HG03045 (cell line): ENCODE measurements at regions not wholly inside any gene's neighbourhood (a gene's known extent, or its start where the extent isn't known, plus 50 kb on each side); places are given as distances from the start of the nearest gene placed in this dataset.

Source experiments
- ATAC-seq: cut with Tn5 transposase; IDR thresholded peaks from one replicate; pipeline ENCODE4 v1.9.1; 2021; ENCODE audit warnings: mild to moderate bottlenecking, moderate library complexity; ENCODE audit not compliant: unreplicated experiment

DNA sequence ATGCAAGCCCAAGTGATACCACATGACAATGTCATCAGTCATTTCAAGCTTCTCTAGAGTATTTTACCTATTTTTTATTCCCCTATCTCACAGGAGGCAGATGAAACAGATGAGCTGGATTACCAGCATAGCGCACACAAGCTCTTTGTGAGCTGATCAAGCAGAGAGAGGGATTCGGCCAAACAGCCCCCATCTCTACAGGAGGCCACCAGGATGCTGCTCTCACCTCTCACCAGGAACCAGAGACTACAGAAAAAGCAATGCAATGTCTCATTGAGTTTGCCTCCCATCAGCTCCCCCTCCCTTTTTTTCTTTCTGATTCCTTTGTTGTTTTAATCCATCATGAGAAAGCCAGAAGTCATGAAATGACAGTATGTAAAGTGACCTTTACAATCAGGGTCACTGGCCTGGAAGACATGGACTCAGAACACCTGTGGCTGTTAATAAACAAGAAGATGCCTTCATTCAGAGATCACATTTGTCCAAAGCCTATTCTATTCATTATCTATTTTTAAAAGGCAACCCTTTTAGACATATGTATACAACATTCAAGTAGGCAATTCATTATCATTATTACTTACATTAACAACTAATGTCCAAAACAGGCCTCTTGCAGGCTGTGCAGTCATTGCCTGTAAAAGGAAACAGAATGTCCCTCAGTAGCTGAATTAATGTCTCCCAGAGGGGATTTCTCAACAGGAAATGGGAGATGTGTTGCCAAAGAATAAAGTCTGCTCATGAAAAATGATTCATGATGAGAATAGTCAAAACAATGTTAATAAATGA, 656.6 kb downstream of the TBC1D4 start:
- no peak for ATAC-seq

DNA sequence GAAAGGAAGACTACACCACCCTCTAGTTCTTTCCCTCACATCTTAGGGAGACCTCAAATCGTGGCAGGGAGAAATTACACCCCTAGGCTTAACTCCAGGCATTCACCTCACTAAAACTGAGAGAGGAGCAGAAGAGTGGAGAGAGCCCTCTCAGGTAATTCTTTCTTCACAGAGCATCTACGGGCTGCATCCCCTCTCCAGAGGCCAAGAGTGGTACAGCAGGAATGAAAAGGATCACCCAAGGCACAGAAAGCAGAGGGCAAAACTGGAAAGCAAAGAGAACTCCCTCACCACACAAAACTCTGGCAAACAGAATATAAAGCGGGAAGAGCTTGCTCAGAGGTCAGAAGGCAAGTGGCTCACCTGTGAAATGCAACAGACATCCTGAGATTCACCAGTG, 661.2 kb downstream of the TBC1D4 start:
- ATAC-seq = no peak

DNA sequence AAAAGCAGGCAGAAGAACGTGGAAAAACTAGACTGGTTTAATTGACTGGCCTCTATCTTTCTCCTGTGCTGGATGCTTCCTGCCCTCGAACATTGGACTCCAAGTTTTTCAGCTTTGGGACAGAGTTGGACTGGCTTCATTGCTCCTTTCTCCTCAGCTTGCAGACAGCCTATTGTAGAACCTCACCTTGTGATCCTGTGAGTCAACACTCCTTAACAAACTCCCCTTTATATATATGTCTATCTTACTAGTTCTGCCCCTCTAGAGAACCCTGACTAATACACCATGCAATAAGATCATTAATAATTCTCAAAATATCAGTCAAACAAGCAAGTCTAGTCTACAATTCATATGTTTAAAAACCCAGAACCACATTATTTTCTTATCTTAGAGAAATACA, 662.4 kb downstream of the TBC1D4 start:
- no peak for ATAC-seq

DNA sequence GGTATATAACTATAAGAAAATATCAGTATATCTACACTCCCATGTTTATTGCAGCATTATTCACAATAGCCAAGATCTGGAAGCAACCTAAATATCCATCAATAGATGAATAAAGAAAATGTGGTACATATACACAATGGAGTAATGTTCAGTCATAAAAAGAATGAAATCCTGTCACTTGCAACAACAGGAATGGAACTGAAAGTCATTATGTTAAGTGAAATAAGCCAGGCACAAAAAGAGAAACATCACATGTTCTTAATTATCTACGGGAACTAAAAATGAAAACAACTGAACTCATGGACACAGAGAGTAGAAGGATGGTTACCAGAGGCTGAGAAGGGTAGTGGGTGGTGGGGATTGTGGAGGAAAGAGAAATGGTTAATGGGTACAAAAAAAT, 665.2 kb downstream of the TBC1D4 start:
- no peak for ATAC-seq

DNA sequence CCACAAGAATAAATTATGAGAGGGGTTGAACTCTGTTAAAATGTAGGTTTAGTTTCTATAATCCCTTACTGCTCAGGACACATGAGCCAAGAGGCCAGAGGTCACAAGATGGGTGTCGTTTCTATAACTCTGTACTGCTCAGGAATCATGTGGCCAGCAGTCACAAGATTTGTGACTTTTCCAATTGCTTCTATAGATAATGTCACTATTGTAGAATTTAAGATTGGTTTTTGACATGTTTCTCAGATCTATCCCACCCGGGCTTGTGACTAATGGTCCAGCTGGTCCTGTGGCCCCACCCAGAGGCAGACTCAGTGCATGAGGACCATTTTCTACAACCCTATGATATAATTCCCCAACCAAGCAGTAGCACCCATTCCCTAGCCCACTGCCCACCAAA, 662.0 kb upstream of the KLF12 start:
- no peak for ATAC-seq

DNA sequence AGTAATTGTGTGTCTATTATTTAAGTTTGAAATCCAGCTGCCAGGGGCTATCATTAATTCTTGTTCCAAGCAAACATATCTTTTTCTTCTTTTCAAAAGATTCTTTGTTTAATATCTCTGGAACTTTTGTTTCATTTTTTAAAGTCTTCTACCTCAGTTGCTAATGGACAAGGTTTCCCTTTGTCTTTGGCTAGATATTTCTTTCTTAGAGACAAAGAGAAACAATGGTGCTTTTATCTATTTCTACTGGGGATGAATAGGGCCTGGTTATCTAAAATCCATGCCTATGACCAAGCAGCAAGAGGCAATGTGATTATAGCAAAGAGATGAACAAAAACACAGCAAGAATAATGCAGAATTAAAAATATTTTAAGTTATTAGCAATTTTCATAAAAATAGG, 661.3 kb upstream of the KLF12 start:
- no peak for ATAC-seq

DNA sequence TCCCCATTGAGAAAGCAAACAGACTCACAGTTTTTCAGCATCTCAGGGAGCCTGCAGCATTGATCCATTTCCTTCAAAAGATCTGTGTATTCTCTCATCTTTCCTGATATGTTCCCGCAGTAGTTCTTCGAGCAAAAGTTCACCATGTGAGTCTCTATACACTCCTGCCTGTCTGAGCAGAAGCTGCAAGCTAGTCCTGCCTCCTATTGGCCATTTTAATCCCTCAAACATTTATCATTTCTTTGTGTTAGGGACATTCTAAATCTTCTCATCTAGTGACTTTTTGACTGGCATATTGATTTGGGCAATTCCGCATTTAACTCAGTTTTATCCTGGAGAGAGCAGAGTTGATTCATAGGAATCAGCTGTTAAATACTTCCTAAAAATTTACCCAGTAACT, 660.4 kb upstream of the KLF12 start:
- ATAC-seq = no peak

DNA sequence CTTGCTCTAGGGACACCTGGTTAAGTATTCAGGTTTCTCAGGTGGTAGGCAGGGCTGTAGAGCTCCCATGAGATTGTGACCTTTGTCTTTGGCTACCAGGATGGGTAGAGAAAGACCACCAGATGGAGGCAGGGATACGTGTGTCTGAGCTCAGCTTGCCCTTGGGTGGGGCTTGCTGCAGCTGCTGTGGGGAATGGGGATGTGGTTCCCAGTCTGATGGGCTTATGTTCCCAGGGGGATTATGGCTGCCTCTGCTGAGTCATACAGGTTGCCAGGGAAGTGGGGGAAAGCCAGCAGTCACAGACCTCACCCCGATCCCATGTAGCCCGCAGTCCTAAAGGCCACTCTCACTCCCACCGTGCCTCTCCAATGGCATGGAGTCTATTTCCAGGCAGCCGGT, 659.9 kb upstream of the KLF12 start:
- ATAC-seq = no peak

DNA sequence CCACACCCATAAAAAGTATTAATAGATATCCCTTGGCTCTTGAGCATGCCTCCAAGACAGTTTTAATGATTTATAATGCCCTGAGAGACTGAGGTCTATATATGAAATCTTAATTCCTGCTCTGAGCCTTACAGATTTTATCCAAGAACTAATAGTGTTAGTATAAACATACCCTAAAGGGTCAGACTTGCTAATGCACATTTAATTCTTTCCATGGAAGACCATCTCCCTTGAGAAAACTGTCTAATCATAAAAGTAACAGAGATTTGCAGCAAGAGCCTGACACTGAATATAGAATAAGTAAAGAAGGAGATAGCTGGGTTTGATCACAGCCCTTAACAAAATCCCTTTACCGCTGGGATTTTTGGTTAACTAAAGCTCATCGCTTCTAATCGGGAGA, 650.8 kb upstream of the KLF12 start:
- no peak for ATAC-seq

DNA sequence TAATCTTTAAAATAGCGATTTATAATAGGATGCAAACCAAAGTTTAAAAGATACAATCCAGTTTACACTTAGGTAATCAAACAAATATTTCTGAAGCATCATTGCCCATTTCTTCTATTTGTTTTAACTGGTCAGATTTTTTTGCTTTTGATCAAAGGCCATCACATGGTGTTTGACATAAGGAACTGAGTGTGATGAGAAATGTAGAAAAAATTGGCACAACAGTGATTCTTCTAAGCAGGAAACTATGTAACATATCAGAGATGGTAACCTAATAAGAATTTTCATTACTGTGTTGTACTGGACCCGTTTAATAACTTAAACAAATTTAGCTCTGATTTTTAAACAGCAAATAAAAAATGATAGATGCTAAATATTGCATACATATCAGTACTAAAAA, 644.7 kb upstream of the KLF12 start:
- no peak for ATAC-seq

DNA sequence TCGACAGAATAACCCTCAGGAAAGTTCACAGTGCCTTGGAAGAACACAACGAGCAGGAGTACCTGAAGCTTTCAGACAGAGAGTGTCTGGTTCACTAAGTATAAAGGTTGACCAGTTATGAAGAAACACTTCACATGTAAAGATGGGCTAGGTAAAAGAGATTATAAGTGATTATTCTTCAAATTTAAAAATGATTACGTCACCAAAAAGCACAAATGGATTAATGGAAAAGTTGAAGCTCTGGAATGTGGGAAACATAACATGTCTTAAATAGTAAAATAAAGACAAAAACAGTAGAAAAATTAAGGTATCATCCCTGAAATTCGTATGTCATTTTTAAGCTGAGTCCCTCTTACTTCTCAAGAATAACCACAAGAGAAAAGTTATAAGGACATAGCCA, 643.9 kb upstream of the KLF12 start:
- no peak for ATAC-seq

DNA sequence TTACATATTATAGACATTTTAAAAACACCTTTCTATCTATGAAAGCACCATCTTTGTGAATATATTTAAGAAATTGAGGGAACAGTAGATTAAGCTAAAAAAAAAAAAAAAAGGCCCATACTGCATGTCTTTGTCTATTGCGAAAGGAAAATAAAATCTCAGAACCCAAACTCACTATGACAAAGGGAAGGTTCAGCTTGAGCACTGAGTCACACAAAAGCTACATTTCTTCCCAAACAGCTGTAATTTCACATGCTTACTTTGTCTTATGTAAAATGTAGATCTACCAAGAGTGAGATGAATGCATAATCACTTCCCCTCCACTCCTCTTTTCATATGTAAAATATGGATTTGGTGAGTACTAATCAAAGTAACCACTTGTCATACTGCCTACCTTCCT, 640.1 kb upstream of the KLF12 start:
- ATAC-seq = no peak

DNA sequence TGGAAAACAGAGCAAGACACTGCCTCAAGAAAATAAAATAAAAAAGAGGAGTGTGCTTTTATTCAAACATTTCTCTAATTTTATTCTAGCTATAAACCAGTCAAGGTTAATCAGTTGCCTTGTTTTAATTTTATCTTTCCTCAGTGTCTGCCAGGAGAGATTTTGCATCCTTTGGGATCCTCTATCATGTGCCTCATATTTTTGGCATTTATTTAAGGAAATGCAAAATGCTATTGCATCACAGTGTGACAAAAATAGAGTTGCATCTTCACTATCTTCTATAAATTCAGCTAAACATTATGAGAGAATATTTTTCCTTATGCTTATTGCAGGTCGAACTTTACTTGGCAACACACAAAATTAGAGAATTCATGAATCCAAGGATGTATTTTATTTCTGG, 639.0 kb upstream of the KLF12 start:
- no peak for ATAC-seq

DNA sequence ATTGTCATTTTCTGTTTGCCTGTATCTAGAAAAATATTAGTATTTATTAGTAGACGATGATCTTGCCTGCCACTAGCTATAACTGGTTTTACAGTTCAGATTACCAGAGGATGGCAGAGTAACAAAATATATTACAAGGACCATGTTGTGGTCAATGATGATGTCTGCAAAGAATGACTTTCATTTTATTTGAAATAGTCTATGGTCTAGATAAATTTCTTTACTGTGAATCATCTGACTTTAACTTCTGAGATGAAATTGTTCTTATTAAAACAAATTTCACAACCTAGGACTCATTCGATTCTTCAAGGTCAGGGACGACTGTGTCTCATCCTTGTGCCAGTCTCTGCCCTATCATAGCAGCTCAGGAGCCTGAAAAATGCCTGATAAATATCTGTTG, 637.8 kb upstream of the KLF12 start:
- ATAC-seq = no peak

DNA sequence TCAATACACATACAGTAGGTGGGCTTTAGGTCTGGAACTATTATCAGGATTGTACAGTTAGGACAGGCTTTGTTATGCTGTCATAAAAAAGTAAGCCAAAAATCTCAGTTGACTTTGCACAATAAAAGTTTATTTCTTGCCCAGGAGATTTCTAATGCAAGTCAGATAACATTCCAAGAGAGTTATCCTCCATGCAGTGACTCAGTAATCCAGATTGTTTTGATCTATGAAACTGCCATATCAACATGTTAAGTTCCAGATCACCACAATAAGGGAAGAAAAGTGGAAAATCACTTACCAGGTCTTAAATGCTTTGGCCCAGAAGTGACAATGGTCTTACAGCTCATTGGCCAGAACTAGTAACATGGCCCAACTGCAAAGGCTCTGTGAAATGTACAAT, 636.2 kb upstream of the KLF12 start:
- ATAC-seq = no peak

DNA sequence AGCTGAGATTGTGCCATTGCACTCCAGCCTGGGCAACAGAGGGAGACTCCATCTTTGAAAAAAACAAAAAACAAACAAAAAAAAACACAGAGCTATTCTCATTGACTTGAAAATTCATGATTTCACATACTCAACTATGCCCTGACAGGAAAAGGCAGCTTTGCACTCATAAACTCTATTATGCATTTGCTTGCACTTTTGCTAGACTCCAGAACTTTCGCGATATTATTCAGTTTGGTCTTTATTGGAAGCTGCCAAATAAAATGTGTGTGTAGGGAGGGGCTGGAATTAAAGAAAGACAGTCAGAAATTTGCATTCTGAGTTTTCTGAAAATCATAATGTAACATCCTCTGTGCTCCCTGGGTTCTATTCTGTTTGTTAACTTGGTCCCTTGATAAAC, 635.1 kb upstream of the KLF12 start:
- ATAC-seq = no peak

DNA sequence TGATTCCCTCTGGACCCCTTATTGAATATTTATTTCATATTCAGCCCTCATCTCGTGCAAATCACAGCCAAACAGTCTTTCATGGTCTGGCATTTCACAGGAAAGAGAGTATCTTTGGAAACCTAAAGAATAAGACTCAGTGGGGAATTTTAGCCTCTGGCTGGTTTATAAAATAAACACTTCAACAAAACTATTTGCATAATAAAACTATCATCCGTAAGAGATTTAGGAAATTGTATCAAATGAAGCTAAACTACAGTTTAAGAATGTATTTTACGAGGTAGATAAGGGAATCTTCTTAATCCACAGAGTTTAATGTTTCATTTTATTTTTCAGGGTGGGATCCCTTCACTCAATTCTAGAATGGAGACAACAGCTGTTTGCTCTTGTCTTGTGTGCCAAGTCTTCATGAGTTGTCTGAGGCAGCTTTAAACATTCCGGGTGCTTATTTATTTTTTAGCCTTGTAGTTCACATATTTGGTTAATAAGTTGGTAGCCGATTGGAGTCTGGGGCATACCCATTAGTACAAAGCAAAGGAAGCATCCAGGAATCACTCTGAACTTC, 634.4 kb upstream of the KLF12 start:
- no peak for ATAC-seq

DNA sequence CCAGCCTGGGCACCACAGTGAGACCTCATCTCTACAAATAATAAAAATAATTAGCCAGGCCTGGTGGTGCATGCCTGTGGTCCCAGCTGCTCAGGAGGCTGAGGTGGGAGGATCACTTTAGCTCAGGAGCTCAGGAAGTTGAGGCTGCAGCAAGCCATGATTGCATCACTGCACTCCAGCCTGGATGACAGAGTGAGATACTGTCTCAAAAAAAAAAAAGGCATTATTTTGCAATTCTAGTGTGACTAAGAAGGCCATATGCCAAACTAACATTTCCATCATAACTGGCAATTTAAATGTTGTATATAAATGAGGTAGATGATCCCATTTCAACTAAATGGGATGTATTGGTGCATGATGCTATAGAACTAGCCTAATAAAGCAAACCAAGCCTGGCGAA, 632.8 kb upstream of the KLF12 start:
- ATAC-seq = no peak

DNA sequence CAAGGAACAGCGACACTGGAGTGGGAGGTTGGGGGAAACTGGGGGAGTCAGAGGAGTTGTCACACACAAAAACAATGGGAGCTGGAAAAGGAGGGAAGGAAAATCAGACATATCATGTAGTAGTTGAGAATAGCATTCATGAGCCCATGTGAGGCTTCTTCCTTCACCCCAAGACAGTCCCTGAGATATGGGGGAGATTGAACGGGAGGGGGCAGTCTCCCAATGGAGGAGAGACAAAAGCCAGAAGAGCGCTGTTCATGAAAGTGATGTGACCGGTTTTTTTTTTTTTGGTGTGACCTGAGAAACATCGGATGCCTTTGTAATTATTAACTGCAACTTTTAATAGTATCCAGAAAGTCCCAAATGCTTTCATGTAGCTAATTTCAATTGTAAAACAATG, 631.8 kb upstream of the KLF12 start:
- no peak for ATAC-seq

DNA sequence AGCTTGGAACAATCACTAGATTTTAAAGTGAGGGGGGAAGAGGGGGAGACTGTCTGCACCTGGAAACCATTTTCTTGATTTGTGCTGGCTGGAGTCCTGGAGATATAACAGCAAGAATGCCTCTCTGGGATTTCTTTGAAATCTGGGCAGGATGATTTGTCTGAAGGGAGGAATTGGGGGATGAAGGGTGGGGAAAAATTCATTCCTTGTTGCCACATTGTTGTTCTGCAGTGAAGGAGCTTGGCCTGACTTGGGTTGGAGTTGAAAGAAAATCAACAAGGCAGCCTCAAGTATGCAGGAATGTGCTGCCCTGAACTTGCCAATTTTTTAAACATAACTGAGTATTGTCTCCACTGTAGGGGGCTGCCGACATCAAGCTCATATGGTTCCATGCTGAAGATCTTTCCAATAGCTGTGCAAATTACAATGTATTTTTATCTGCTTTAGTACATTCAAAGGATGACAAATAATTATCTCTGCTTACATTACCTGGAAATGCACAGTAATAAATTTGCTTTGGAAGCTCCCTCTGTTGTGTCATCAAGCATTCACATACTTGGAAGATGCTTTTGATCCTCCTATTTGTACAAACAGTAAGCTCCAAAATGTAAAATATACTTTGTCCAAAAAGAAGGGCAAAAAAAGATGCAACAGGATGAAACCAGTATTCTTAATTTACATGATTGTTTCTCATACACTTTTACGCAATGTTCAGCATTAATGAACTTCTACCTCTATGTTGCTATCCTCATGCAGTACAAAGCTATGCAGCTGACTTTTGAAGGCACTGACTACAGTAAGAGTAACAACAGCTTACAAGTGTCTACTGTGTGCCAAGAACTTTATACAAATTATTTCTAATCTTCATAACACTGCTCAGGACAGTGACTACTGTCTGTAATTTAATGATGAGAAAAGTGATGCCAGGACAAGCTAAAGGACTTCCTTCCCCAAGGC, 627.9 kb upstream of the KLF12 start:
- no peak for ATAC-seq

DNA sequence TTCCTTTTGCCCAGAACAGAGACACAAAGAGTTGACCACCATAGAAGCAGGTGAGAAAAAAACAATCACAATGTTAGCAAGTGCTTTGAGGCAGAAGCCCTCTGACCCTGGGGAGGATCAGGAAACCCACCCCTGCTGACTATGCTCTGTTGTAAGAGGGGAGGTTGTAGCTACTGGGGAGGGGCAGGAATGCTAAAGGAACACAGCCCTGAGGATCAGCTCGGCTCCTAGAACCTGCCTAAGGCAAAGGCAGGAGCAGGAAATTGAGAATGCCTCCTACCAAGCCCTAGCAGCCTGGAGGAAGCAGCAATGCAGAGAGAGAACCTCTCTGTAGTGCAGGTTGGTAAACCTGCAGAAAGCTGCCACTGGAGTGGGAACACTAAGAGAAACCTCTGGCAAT, 624.0 kb upstream of the KLF12 start:
- no peak for ATAC-seq

DNA sequence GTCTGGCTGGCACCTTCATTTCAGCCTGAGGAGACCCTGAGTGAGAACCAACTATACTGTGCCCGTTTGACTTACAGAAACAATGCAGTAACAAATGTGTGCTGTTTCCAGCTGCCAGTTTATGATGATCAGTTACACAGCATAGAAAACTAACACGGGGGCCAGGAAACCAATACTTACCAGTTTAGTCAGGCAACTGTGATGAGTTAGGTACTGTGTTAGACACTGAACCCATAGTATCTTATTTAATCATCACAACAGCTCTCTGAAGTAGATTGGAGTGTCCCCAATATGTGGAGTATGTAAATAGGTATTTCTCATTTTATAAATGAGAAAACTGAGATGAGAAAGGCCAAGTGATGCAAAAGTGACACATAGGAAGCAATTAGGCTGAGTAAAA, 620.9 kb upstream of the KLF12 start:
- ATAC-seq = no peak
